Thyroid gland (tissue), 4 donors: ENCODE measurements at regions not wholly inside any gene's neighbourhood (a gene's known extent, or its start where the extent isn't known, plus 50 kb on each side); places are given as distances from the start of the nearest gene placed in this dataset.

Experiments
- POLR2A ChIP-seq, 2 donors: fragments of 450-650 bp; IDR thresholded peaks; one replicate each; pipeline ENCODE4 v1.6.1; 2017; ENCODE audit warnings: antibody characterized with exemption in 2 of 2, mild to moderate bottlenecking in 2 of 2, moderate library complexity in 1 of 2
- TF ChIP-seq, protein P1 (sequence below), 6 experiments: fragments of 200-600 bp in 3 of 6; fragments of 450-650 bp in 3 of 6; sonication (generic) in 3 of 6; IDR thresholded peaks; one replicate each; pipeline ENCODE4 v1.5.1; 2016 to 2019; ENCODE audit warnings: antibody characterized with exemption in 6 of 6, mild to moderate bottlenecking in 2 of 6, inconsistent platforms in 1 of 6, moderate library complexity in 1 of 6

DNA sequence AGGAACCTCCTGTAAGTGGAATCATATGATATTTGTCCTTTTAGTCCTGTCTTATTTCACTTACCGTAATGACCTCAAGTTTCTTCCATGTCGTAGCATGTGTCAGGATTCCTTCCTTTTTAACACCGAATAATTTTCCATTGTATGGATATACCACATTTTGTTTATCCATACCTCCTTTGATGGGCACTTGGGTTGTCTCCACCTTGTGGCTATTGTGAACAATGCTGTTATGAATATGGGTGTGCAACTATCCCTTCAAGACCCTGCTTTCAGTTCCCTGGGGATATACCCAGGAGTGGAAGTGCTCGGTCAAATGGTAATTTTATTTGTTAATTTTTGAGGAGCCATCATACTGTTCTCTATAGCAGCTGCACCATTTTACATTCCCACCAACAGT lies 244.9 kb upstream of the BLID start:
- no peak for TF ChIP-seq POLR2A (IDR thresholded peaks at IDR 0.05)
- TF ChIP-seq, protein P1, sequence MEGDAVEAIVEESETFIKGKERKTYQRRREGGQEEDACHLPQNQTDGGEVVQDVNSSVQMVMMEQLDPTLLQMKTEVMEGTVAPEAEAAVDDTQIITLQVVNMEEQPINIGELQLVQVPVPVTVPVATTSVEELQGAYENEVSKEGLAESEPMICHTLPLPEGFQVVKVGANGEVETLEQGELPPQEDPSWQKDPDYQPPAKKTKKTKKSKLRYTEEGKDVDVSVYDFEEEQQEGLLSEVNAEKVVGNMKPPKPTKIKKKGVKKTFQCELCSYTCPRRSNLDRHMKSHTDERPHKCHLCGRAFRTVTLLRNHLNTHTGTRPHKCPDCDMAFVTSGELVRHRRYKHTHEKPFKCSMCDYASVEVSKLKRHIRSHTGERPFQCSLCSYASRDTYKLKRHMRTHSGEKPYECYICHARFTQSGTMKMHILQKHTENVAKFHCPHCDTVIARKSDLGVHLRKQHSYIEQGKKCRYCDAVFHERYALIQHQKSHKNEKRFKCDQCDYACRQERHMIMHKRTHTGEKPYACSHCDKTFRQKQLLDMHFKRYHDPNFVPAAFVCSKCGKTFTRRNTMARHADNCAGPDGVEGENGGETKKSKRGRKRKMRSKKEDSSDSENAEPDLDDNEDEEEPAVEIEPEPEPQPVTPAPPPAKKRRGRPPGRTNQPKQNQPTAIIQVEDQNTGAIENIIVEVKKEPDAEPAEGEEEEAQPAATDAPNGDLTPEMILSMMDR (IDR thresholded peaks at IDR 0.05), result no peak
